Keratinocyte (primary cell): ENCODE measurements at regions not wholly inside any gene's neighbourhood (a gene's known extent, or its start where the extent isn't known, plus 50 kb on each side); places are given as distances from the start of the nearest gene placed in this dataset.

ENCODE experiments used
- EZH2 ChIP-seq: IDR thresholded peaks from one replicate; pipeline ENCODE4 v1.6.1; 2012; ENCODE audit warnings: inconsistent platforms, mild to moderate bottlenecking, low read length, moderate library complexity
- TF ChIP-seq, protein P1 (sequence below), 3 experiments: IDR thresholded peaks in 1 of 3; conservative IDR thresholded peaks in 1 of 3; optimal IDR thresholded peaks in 1 of 3; 2 replicates in 2 of 3; 3 replicates in 1 of 3; pipeline versions ENCODE3 to v1.5.1; 2011; ENCODE audit warnings: low read length in 3 of 3, mild to moderate bottlenecking in 3 of 3, moderate library complexity in 2 of 3, control low read depth in 1 of 3, inconsistent platforms in 1 of 3; ENCODE audit not compliant: insufficient read depth in 2 of 3; ENCODE audit errors: extremely low read depth in 1 of 3

DNA sequence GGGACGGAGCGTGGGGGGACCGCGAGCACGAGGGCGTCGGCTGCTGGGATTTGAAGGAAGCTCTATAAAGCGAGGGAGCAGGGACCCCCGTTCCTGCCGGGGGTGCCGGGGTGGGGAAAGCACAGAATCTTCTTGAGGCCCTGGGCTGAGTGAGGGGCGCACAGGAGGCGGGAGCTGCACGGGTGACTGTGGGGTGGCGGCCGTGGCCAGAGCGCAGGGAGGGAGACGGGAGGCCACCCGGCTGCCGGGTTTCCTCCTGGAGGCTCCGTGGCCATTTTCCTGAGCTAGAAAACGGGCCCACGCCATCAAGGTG lies 385.1 kb downstream of the SMOC2 start:
- TF ChIP-seq, protein P1, sequence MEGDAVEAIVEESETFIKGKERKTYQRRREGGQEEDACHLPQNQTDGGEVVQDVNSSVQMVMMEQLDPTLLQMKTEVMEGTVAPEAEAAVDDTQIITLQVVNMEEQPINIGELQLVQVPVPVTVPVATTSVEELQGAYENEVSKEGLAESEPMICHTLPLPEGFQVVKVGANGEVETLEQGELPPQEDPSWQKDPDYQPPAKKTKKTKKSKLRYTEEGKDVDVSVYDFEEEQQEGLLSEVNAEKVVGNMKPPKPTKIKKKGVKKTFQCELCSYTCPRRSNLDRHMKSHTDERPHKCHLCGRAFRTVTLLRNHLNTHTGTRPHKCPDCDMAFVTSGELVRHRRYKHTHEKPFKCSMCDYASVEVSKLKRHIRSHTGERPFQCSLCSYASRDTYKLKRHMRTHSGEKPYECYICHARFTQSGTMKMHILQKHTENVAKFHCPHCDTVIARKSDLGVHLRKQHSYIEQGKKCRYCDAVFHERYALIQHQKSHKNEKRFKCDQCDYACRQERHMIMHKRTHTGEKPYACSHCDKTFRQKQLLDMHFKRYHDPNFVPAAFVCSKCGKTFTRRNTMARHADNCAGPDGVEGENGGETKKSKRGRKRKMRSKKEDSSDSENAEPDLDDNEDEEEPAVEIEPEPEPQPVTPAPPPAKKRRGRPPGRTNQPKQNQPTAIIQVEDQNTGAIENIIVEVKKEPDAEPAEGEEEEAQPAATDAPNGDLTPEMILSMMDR (optimal IDR thresholded peaks at IDR 0.05 in 1 of 3, IDR thresholded peaks at IDR 0.05 in 1 of 3, conservative IDR thresholded peaks at IDR 0.05 in 1 of 3; ENCODE audit: extremely low read depth in 1 of 3, insufficient read depth in 2 of 3, low read length in 3 of 3) = no peak
- TF ChIP-seq EZH2 = no peak
